ENCODE measurements at regions not wholly inside any gene's neighbourhood (a gene's known extent, or its start where the extent isn't known, plus 50 kb on each side); places are given as distances from the start of the nearest gene placed in this dataset.

DNA sequence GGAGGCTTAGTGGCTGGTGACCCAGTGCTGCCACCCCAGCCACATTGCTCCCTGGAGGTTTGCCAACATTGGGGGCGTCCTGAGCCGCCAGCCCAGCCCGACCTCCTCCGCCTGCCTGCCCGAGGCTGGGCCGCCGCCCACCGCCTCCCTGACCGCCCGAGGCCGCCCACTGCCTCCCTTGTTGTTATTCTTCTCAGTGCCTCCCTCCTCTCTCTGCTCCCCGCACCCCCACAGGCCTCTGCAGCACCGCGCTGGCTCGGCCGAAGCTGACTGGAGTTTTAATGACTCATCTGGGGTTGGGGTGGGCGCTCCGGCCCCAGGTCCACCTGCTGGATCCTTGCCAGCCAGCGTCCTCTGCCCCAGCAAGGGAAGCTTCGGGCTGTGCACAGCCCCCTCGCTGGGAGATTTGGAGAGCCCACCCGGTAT is 102.5 kb downstream of the RBFOX3 start:
- TF ChIP-seq EHMT2 (IDR thresholded peaks at IDR 0.05; ENCODE audit: borderline replicate concordance, low read depth, low read length) (no peak), GABPA (IDR thresholded peaks at IDR 0.05; ENCODE audit: low read depth, low read length) (no peak), GABPA (CRISPR knock-in tag; IDR thresholded peaks at IDR 0.05; ENCODE audit: low read depth) (no peak), ATF7 (IDR thresholded peaks at IDR 0.05) (no peak), ATF7 (CRISPR knock-in tag; IDR thresholded peaks at IDR 0.05) (no peak), ZFP90 (CRISPR knock-in tag; IDR thresholded peaks at IDR 0.05; ENCODE audit: borderline replicate concordance) (no peak), ZNF337 (CRISPR knock-in tag; IDR thresholded peaks at IDR 0.05; ENCODE audit: borderline replicate concordance, low read depth) (no peak), ZNF768 (CRISPR knock-in tag; IDR thresholded peaks at IDR 0.05) (no peak), ZNF777 (CRISPR knock-in tag; IDR thresholded peaks at IDR 0.05) (no peak), SMC3 (IDR thresholded peaks at IDR 0.05; ENCODE audit: low read length) (no peak)
- TF ChIP-seq, protein P1, sequence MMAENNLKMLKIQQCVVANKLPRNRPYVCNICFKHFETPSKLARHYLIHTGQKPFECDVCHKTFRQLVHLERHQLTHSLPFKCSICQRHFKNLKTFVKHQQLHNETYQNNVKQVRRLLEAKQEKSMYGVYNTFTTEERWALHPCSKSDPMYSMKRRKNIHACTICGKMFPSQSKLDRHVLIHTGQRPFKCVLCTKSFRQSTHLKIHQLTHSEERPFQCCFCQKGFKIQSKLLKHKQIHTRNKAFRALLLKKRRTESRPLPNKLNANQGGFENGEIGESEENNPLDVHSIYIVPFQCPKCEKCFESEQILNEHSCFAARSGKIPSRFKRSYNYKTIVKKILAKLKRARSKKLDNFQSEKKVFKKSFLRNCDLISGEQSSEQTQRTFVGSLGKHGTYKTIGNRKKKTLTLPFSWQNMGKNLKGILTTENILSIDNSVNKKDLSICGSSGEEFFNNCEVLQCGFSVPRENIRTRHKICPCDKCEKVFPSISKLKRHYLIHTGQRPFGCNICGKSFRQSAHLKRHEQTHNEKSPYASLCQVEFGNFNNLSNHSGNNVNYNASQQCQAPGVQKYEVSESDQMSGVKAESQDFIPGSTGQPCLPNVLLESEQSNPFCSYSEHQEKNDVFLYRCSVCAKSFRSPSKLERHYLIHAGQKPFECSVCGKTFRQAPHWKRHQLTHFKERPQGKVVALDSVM (CRISPR knock-in tag; IDR thresholded peaks at IDR 0.05): no peak

All from HepG2 (cell line).